Cerebellar cortex (tissue), 1 donor: ENCODE measurements at regions not wholly inside any gene's neighbourhood (a gene's known extent, or its start where the extent isn't known, plus 50 kb on each side); places are given as distances from the start of the nearest gene placed in this dataset.

ENCODE experiments used
- DNase-seq: peaks from one replicate; pipeline ENCODE4 v3.0.0-alpha.2; 2015; ENCODE audit warnings: low spot score

DNA sequence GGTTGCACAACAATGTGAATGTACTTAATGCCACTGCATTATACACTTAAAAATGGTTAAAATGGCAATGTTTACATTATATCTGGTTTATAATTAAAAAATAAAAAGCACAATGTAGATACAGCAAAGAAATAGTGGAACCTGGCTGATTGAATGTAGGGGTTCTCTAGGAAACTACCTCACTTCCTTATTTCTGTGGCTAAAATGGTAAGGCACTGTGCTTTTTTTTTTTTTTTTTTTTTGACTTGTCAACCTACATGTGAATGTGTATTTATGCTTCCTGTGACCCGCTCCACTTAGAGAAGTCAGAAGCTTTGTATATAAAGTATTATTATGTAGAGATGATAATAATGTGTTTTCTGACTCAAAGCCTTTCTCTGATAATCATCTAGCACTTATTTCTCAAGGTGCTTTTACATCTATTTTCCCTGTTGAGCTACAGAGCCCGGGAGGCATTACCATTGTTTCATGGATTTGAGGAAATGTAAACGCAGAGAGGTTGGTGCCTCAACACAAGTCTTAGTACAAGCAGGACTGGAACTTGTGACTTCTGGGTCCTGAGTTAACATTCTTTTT lies 55.0 kb downstream of the SOX4 start:
- DNase-seq: no peak

DNA sequence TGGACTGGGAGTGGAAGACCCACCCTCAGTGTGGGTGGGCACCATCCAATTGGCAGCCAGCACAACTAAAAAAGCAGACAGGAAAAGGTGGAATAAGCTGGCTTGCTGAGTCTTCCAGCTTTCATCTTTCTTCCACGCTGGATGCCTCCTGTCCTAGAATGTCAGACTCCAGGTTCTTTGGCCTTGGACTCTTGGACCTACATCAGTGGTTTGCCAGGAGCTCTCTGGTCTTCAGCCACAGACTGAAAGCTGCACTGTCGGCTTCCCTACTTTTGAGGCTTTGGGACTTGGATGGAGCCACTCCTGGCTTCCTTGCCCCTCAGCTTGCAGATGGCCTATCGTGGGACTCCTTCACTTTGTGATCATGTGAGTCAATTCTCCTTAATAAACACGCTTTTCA lies 59.8 kb downstream of the SOX4 start:
- DNase-seq: no peak

DNA sequence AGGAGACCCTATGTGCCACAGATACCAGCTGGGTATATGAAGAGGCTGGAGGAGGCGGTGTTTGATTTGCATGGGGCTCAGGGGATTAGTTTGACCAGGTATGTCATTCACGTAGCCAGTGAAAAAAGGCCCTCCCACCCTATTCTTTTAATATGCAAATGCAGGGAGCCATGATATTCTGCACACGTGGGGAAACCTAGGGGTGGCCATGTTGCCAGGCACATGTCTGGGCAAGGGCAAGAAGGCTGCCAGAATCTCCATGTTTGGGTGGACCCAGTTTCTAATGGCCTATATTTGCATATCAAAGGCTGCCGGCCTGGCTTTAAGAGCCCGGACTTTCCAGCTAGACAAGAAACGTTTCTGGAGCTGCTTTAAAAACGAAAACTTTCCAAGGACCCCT lies 60.4 kb downstream of the SOX4 start:
- DNase-seq: no peak

DNA sequence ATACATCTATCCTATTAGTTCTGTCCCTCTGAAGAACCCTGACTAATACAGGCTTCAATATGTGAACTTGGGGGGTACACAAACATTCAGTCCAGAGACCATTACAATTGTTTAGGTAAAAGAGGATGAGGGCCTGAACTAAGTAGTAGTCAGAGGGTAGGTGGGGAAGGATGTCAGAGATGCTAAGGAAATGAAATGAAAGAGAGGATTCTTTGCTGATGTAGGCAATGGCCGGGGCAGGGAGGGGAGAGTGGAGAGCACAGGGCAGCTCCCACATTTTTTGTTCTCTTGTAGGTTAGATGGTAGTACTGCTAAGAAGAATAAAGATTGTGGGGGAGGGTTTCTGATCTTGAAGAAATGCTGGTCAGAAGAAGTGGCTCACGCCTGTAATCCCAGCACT lies 60.8 kb downstream of the SOX4 start:
- no peak for DNase-seq

DNA sequence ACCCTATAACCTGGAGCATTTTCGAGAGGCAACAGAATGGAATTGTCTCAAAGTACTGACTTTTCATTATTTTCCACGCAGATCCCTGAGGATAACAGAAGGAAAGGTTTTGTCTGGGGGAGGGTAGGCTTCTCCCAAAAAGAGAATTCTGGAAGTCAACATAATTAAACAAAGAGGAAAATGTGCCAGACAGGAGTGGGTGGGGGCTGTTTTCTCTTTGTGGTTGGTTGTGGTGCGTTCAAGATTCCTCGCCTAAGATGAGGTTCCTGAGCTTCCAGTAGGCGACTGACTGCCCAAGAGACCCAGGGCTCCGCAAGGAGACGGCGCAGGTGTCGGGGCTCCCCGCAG lies 70.4 kb downstream of the SOX4 start:
- DNase-seq: no peak

DNA sequence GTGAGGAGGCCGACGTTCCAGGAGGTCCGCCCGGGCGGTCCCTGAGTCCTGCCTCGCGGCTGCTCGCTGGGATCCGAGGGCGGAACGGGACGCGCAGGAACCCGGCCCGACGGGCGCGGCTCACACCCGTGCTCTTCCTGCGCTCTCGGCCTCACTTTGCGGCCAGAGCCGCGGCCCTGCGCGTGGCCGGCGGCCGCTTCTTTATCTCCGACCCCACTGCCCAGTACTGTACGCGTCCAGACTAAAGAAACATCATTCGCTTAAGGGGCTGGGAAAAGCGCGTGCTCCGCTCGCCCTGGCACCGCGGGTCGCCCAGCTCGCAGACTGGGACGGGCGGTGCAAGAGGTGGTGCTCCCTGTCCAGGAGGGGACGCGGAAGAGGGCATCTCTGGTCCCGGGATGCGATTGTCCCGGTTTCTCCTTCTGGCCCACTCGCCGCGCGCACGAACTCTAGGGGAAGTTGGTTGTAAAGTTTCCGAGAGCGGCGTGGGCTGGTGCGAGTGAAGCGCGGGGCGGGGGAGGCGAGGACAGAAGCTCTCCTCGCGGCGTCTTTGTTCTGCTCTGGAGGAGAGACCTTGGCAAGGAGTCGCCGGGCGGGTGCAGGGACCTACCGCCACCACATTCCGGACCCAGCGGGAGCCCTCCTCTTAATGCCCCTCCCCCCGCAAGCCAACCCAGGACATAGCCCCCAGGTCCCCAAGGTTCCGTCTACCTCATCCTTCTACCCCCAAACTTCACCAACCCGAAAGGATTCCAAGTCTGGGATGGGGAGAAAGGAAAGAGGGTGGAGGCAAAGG lies 71.0 kb downstream of the SOX4 start:
- DNase-seq: no peak

DNA sequence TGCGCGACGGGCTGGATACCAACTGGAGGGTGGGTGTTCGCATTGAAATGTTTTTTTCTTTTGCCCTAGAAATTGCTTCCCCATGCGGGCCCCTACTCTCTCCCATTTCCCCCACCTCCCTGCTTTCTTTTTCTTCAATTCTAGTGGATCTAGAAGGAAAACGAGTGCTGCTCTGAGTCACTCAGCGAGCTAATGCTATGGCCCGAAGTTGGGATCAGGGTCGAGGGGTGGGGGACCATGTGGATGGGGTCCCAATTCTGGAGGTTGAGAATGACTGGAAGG lies 71.5 kb downstream of the SOX4 start:
- no peak for DNase-seq

DNA sequence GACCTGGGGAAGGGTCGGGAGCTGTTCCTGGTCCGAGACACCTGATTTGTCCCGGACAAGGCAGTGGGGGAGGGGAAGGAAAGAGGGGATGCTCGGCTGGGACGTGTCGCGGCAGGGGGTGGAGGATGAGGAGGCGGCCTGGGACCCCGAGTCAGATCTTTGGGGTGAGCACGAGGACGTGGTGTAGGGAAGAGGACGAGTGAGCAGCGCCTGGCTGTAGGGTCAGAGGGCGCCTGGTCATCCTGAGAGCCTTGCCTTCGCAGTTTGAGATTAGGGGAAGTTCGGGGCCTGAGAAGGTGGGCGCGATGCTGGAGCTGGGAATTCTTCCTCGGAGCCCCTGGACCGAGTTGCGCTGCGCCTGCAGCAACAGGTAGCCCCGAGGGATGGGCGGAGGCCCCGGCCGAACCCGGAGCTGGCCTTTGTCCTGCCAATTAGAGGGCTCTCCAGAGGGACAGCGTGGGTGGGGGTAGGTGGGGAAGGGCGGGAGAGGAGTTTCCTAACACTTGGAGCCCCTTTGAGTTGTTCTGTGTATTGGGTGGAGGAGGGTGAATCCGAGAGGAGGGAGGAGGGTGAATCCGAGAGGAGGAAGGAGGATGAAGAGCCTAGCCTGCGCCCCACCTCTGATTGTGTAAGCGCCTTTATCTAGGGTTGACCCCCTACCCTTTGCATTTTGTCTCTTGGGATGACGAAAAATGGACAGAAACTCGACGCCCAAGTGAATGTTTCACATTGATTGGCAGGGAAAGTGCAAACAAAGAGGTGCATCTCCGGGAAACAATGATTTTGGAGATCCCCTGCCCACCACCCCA lies 72.0 kb downstream of the SOX4 start:
- no peak for DNase-seq

DNA sequence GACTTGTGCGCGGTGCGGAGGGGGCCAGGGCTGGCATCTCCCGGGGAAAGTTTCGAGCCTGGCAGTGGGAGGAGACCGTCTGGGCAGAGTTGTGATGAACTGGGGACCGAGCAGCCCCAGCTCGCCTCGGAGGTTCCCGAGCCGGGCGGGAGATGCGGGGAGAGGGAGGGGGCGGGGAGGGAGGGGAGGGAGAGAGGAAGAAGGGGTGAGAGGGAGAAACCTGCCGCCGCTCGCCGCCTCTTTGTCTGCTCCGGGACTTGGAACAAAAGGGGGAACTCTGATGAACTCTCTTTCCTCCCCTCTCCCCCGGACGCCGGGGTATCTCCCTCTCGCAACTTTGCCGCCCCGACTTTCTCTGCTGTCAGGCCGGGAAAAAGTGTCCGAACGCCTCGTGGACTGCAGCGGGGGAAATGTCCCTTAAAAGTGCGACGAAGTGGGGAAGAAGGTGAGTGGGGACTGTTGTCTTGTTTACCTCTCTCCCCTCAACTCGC lies 72.7 kb downstream of the SOX4 start:
- DNase-seq: no peak

DNA sequence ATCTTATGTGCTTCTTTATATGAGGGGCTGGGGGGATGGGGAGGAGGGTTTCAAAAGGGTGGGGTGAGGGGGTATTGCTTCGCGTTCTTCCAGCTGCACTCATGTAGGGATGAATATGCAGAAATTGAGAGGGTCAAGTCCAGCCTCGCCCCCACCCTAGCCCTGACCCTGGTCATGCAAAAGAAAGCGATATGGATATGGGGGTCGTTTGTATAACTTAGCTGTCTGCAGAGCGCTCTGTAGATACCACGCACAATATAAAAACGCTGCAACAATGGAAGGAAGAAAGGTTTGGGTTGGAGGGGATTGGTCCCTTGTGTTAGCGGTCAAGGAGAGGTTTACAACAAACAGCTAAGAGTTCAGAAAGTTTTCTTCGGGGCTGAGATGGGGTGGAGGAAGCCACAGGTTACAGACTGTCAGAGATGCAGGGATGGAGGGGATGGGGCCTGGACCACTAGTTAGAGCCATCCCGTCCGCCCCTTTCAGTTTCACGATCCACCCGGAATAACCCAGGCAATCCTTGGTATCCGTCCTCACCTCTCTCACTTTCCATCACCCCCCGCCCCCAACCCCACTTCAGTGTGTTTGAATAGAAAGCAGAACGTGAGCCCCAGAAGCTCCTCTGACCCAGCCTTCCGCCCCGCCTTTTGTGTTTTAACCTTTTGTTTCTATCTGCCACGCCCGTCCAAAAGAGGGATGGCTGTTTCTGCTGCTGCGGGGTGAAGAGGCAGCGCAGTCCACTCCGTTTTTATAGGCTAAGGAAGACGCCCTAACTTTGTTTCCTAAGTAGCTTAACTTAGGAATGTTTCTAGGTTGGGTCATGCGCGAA lies 73.5 kb downstream of the SOX4 start:
- DNase-seq: no peak

DNA sequence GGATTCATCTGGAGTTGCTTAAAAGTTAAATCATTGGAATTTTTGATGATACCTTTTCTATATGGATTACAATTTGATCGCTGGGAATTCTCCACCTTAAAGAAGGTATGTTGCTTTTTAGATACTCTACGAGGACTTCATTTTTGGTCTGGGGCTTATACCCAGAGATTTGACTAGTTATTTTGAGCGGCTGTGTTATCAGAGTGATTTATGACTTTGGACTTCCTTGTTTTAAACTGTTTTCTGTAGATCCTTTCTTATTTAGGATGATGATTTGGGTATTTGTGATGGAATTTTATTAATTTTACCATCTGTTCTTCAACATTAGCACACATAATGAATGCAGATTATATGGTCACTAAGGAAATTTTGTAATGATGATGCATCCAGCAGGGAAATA lies 75.2 kb downstream of the SOX4 start:
- DNase-seq: no peak

DNA sequence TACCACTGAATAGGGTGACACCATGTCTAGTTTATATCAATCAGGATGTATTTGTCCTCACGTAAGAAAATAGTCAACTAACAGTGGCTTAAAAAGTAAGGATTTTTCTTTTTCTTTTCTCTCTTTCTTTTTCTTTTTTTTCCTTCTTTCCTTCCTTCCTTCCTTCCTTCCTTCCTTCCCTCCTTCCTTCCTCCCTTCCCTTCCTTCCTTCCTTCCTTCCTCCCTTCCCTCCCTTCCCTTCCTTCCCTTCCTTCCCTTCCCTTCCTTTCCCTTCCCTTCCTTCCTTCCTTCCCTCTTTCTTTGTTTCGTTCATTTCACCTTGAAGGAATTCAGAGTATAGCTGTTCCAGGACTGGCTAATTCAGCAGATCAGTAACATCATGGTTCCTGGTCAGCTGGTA lies 83.2 kb downstream of the SOX4 start:
- DNase-seq: no peak

DNA sequence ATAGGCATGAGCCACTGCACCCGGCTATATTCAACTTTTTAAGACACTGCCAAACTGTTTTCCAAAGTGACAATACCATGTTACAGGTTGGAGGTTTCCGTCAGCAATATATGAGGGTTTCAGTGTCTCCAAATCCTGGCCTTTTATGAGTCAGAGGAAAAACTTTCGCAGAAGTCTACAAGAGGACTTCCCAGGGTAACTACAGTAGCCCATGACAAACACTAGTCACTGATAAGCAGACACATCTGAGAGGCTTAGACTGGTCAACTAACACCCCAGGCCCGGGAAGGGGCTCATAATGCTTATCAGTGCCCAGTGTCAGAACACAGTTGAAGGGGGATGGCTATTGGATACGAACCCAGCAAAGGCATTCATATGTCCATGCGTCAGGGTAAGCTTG lies 85.4 kb downstream of the SOX4 start:
- no peak for DNase-seq

DNA sequence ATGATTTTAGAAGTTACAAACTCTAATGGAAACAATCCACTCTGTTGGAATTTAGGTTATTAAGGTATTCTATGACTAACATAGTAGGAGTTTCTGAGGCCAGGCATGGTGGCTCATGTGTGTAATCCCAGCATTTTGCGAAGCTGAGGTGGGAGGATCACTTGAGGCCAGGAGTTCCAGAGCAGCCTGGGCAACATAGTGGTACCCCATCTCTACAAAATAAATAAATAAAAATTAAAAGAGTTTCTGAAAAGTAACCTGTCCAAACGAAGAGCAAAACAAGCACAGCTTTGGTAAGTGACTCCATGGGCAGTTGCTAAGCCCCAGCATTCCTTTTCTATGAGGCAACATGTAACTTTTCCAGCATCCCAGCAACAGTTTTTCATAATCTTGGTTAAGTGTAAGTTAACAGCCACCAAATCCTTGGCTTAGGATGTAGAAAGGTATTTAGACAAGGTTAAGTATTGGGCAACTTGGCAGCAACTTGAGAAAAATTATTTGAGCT lies 86.3 kb downstream of the SOX4 start:
- no peak for DNase-seq

DNA sequence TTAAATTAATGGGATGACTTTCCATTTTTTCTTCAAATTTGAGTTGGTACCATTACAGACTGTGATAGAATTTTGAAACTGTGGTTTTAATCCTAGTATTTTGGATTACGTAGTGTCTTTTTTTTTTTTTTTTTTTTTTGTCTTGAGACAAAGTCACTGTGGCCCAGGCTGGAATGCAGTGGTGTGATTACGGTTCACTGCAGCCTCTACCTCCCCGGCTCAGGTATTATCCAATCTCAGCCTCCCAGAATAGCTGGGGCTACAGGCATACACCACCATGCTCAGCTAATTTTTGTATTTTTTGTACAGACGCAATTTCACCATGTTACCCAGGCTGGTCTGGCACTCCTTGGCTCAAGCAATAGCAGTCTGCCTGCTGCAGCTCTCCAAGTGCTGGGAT lies 87.1 kb downstream of the SOX4 start:
- DNase-seq: no peak

DNA sequence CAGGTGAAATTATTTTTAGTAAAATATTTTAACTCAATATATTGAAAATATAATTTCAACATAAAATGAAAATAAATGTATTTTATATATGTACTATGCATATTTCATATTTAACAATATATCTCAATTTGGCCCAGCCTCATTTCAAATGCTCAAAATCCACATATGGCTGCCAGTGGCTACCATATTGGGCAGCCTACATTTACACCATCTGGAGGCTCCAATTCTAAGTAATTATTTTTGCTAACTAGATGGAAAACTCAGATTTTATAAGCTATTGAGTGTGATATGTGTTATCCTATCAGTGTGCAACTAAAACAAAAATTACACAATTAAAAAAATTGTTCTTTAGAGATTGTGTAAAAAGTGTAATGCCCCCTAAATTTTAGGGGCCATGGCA lies 96.9 kb downstream of the SOX4 start:
- no peak for DNase-seq

DNA sequence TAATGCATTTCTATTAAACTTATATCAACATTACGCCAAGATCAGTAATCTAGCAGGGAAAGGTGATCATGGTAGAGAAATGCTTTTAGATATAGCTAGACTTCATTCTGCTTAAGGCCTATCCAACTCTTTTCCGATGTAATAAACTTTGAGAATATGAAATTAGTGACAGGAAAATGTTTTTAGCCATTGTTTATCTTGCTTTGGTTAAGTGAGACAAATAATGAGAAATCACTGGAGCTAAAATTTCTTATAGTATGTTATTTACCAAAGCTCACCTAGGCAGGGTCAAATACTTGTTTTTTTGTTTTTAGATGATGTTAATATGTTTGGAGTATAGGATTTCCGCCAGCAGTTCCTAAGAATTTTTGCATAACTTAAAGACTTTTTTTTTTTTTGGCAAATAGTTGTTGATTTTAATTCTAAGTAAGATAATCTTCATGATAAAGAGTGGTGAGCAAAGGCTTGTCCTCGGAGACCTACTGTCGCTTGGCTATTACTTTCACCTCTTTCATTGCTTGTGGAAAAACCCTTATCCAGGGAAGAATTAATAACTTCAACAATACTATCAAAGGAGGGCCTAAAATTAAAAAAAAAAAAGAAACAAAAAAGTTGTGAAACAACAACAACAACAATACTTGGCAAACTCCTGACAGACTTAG lies 98.3 kb downstream of the SOX4 start:
- no peak for DNase-seq

DNA sequence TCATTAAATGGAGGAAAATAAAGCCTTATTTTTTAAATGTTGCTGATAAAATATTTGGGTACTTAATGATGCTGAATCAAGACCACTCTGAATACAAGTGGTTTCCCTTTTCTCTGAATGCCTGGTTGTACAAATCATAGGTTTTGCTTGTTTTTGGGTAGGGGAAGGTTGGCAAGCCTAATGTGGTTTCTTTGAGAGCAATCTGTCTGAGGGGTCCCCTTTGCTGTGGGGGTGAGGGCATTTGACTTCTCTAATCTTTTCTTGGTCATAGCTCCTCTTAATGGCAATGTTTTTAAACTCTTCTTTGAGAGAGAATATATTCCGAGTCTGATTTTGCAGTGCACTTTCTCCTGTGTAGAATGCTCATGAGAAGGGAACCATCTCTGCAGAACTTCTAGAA lies 99.2 kb downstream of the SOX4 start:
- no peak for DNase-seq

DNA sequence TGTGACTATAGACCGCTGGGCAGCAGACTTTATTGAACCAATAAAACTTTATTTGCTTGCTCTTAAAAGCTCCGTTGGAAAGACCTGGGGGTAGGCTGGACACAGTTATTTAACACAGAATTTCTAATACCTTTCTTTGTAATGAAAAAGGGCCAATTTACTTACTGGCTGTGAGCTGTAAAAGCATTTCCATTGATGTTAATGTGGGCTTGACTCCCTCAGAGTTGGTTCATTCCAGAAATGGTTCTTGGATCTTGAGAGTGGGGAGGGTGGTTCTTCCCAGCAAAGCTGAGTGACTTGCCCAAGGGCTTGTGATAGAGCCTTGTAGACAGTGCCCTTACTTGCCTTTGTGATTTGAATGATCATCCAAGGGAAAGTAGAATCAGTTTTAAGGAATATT lies 100.6 kb downstream of the SOX4 start:
- DNase-seq: no peak

DNA sequence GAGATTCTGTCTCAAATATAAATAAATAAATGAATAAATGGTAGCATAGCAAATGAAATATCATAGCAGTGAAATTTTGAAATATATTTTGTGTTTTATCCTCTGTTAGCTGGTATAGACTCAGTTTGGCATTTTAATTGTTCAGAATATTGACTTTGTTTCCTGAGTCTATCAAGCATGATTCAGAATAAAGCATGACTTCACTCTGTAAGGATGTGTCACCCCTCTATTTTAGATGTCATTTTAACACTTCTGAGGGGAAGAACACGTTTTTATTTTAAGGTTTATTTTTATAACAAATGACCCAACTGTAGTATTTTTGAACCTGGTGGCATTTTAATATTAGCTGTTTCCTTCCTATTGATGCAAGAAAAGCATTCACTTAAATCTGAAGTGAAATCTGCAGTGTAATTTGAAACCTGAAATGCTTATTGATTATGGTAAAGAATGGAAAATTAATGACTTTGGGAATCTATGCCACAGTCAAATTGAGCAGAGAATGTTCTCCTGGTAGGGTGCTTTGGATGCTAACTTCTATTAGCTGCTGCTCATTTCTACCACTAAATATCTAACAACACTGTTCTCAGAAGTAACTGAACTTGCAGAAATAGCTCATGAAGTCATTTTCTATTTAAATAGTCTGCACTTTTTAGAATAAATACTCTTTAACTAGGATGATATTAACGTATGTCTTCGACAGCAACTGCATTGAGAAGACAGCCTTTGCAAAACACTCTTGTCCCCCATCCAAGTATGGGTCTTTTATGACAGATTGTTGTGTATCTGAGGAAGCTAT lies 114.2 kb downstream of the SOX4 start:
- DNase-seq: no peak

DNA sequence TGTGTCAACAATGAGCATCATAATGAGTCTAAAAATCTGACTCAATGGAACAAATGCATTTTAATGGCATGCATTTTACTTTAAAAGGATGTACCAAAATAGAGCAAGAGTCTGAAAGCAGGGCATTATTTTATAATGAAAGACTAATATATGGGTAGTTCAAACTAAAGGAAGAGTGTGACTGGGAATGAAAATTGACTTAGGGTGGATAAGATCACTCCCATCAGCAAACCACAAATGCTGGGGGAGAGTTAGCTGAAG lies 114.7 kb downstream of the SOX4 start:
- DNase-seq: no peak
